Colonic mucosa (tissue), 4 donors: ENCODE measurements at regions not wholly inside any gene's neighbourhood (a gene's known extent, or its start where the extent isn't known, plus 50 kb on each side); places are given as distances from the start of the nearest gene placed in this dataset.

Source experiments
- DNase-seq: peaks from one replicate; pipeline ENCODE4 v3.0.0-alpha.2; 2020
- H3K27ac ChIP-seq: fragments of 200-600 bp; one replicate; pipeline ENCODE4 v1.8.0; 2021
- H3K27me3 ChIP-seq: fragments of 200-600 bp; one replicate; pipeline ENCODE4 v1.8.0; 2021
- H3K36me3 ChIP-seq: fragments of 200-600 bp; one replicate; pipeline ENCODE4 v1.8.0; 2021
- H3K4me1 ChIP-seq: fragments of 200-600 bp; one replicate; pipeline ENCODE4 v1.8.0; 2021; ENCODE audit warnings: mild to moderate bottlenecking
- H3K4me3 ChIP-seq: fragments of 200-600 bp; one replicate; pipeline ENCODE4 v1.8.0; 2021
- H3K9ac ChIP-seq, 2 donors: one replicate each; pipeline ENCODE4 v1.7.0; 2013; ENCODE audit warnings: control low read depth in 2 of 2, low read depth in 2 of 2, low read length in 2 of 2
- H3K9me3 ChIP-seq: fragments of 200-600 bp; one replicate; pipeline ENCODE4 v1.8.0; 2021
- CTCF ChIP-seq: fragments of 200-600 bp; IDR thresholded peaks from one replicate; pipeline ENCODE4 v1.8.0; 2022; ENCODE audit warnings: antibody characterized with exemption, mild to moderate bottlenecking
- intact Hi-C: fragments of 100-400 bp; cut with DNase I; formaldehyde crosslinking; loops from one replicate; pipeline ENCODE4 v1.14.1; 2022
- donor health status: healthy.
- donor health status: DM: no; HTN: no; CAD: no.
- donor health status: DM: no; HTN: no; CAD: no.

- H3K27ac ChIP-seq = no peak overlapping the region
Observed at GRCh38 chr21:35154788-35155187, 105.7 kb upstream of the RUNX1 start.

GRCh38 chr21:35153671-35154070 is 104.6 kb upstream of the RUNX1 start:
- no peak overlapping the region for H3K9ac ChIP-seq
- intact Hi-C loops = no loop called here
- H3K9me3 ChIP-seq = no peaks in the 10 kb centered on the region
- no peaks in the 10 kb centered on the region for H3K36me3 ChIP-seq
- DNase-seq = no peak
- no peak overlapping the region for H3K27ac ChIP-seq
- no peaks in the 10 kb centered on the region for H3K4me1 ChIP-seq
- H3K27me3 ChIP-seq = no peaks in the 10 kb centered on the region
- no peak overlapping the region for H3K4me3 ChIP-seq
- no peak for TF ChIP-seq CTCF

More at GRCh38 chr21:35154788-35155187, 105.7 kb upstream of the RUNX1 start:
- TF ChIP-seq CTCF = no peak
- Histone ChIP-seq H3K27me3 (no peaks in the 10 kb centered on the region), H3K4me3 (no peak overlapping the region), H3K9ac (no peak overlapping the region), H3K36me3 (no peaks in the 10 kb centered on the region), H3K9me3 (no peaks in the 10 kb centered on the region), H3K4me1 (no peaks in the 10 kb centered on the region)
- DNase-seq = no peak
- intact Hi-C loops = no loop called here

DNA sequence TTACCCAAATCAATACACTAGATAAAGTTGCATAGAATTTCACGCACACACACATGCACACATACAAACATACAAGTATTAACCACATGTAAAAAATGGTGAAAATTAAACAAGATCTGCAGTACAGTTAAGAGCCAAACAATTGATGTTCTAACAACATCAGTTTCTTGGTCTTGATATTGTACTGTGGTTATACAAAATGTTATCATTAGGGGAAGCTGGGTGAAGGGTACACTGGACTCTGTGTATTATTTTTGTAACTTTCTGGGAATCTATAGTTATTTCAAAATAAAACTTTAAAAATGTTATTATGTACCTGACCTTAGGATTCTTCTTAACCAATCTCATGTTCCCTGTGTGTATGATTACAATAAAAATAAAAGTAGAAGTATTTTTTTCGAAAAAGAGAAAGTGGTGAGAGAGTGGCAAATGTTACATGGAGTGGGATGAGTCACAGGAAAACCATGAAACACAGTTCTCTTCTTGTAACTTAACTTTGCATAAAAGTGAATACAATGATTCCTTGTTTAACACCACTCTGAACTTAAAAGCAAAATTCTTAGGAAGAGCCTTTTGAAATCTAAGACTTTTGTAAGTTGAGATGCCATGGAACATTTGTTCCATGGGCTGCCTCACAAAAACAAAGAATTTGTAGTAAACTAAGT is 101.6 kb upstream of the RUNX1 start:
- TF ChIP-seq CTCF = no peak
- intact Hi-C loops = no loop called here
- no peaks in the 10 kb centered on the region for H3K36me3 ChIP-seq
- no peaks in the 10 kb centered on the region for H3K9me3 ChIP-seq
- H3K4me3 ChIP-seq = no peak overlapping the region
- no peaks in the 10 kb centered on the region for H3K4me1 ChIP-seq
- no peak for DNase-seq
- H3K27me3 ChIP-seq = no peaks in the 10 kb centered on the region
- H3K27ac ChIP-seq = no peak overlapping the region
- no peak overlapping the region for H3K9ac ChIP-seq

GRCh38 chr21:35149698-35150097 is 100.6 kb upstream of the RUNX1 start:
- H3K27me3 ChIP-seq = no peaks in the 10 kb centered on the region
- DNase-seq = no peak
- TF ChIP-seq CTCF = no peak
- no peaks in the 10 kb centered on the region for H3K36me3 ChIP-seq
- H3K4me1 ChIP-seq = no peaks in the 10 kb centered on the region
- no peaks in the 10 kb centered on the region for H3K9me3 ChIP-seq
- no peak overlapping the region for H3K27ac ChIP-seq
- no peak overlapping the region for H3K9ac ChIP-seq
- H3K4me3 ChIP-seq = no peak overlapping the region
- intact Hi-C loops = no loop called here

DNA sequence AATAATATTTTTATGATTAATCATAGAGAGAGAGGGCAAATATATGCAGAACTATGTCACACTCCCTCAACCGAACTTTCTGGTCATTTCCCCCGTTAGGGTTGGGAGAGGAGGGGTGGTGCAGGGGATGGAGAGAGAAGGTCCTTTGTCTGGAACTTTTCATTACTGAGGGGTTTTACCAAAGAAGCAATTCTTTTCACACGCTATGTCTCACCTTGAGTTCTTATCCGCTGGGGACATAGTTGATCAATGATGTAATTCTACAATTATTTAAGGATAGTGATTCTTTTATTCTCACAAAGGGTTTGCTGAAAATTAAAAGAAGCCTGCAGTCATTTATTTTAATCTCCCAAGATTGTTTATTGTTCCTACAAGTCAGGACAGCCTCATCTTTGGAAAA is 98.3 kb upstream of the RUNX1 start:
- Histone ChIP-seq H3K4me1 (no peaks in the 10 kb centered on the region), H3K4me3 (no peak overlapping the region), H3K9me3 (no peaks in the 10 kb centered on the region), H3K27ac (no peak overlapping the region), H3K36me3 (no peaks in the 10 kb centered on the region), H3K9ac (no peak overlapping the region), H3K27me3 (no peaks in the 10 kb centered on the region)
- DNase-seq = no peak
- no peak for TF ChIP-seq CTCF
- intact Hi-C loops = no loop called here
